NCI-H2029 (cell line): ENCODE measurements at regions not wholly inside any gene's neighbourhood (a gene's known extent, or its start where the extent isn't known, plus 50 kb on each side); places are given as distances from the start of the nearest gene placed in this dataset.
"Not testable (repeated sequence)": the region's sequence is repeated elsewhere in the genome, so short reads cannot be mapped to it uniquely, and the experiment has no call there.

Experiments
- DNase-seq: peaks from one replicate; lab custom pipeline; 2025; lab: John Stamatoyannopoulos, UW

DNA sequence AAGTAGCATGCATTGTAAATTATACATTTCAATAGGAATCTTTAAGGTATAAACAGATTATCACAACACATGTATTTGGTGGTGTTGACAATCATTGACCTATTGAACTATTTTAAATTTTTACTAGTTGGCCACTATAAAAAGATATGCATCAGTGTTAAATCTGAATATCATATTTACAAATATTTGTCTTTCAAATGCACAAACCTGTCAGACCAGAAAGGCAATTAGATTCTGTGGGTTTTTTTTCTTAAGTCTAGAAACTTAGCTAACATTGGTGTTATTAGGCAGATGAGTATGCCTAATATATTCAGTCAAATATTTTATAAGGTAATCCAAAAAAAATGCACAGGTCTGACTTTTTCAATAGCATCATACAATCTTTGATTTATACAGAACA lies 241.4 kb upstream of the DGKB start:
- DNase-seq = no peak

DNA sequence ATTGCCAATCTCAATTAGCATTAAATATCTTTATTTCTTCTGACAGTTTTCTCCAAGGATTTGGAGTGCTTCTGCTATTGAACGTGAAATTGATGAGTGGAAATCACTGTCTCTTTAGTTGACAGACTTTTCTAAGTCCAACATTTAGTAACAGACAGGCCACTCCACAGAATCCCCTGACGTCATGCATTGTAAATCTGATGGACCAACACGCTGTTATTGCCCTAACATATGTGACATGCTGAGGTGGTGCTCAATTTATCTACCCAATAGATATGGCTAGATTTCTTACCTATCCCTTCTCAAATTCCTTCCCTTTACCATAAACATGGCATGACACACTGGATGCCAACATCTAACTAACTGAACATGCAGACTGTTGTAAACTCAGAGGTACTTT lies 240.6 kb upstream of the DGKB start:
- no peak for DNase-seq

DNA sequence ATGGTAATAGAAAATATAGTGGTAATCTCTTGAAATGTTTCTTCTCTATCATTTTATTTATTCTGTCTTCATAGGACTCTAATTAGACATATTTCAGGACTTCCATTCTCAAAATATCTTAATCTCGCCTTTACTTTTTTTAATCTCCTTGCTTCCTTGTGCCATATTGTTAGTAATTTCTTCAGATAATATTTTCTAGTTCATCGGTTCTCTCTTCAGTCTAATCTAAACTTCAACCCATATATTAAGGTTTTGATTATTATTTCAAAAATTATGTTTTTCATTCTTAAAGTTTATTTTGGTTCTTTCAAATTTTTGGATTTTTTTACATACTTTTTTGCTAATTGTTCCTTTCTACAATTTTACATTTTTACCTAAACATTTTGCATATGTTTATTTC lies 237.9 kb upstream of the DGKB start:
- DNase-seq = no peak

DNA sequence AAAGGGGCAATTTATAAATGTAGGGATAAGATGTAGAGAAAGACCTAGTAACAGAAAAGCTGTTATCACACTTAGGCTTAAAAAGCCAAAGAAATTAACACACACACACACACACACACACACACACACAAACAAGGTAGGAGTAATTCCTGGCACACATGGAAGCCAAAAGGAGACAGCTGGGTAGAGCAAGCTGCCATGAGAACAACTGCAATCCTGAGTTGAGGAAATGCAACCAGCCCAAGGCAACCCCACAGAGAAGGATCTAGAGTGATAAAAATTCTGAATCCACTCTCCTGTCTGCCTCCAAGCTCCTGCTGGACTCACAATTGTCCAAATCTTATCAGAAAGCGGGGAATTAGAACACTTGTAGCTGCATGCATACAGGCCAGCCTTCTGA lies 229.1 kb upstream of the DGKB start:
- DNase-seq = no peak

DNA sequence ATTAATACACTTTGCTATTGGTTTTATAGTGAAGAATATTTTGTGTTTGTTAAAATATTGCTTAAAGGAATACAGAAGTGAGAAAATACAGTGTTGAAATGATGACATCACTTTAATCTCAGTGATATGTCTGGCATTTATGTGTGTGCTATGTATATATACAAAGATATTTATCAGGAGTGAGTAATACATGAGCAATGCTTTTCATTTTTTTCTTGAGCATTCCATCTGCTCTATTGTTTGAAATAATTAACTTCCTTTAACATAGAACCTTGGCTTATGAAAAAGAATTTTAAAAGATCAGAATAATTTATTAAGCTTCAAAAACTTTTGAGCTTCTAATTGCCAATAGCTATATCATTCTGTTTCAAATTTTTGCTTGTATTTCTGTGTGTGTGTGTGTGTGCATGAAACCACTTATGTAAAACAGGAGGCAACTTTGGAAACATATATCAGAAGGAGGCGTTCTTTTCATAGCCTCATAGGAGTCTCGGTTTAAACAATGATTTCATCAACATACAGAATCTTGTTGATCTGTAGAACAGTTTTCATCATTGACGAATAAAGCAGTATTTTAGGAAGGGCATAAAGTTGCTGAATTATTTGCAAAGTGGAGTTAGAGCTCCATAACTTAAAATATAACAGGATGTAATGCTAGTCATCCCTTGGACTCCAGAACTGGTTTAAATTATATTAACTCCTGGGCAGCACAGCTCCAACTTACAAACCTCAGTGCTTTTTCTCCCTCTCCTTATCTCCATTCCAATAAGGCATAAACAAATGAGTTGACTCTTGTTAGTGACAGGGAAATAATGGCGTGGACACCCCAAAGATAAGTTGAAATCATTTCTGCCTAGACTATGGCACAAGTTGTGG lies 228.4 kb upstream of the DGKB start:
- DNase-seq = no peak

DNA sequence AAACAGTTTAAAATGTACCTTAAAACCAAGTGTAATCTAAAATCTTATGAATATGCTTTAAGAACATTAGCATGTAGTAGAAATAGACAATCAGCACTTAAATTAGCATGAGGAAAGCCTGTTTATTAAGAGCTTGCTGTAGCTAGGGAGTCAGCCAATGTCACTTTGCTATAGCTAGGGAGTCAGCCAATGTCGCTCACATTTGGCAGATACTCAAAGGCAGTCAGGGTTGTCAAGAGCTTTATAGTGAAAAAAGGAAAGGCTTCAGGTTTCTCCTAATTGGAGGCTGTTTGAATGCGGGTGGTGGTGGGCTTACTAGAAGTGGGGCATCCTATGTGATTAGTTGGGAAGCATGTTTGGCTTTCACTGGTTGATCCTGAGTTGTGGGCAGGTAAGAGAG lies 226.2 kb upstream of the DGKB start:
- peak; percentile 78 for DNase-seq

DNA sequence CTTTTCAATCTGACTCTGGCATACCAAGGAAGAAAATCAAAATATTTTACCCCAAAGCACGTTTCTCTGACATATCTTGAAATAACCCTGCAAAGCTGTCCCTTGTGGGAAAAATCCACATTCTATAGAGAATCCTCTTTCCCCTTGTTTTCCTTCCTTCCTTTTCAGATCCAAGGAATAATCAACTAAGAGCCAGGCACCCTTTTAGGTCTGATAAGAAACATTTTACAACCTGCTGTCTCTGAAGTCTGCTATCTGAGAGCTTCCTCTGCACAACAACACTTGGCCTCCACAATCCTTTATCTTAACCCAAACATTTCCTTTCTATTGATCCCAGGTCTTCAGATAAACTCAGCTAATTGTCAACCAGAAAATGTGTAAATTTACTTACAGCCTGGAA lies 224.1 kb upstream of the DGKB start:
- DNase-seq = not testable (repeated sequence)

DNA sequence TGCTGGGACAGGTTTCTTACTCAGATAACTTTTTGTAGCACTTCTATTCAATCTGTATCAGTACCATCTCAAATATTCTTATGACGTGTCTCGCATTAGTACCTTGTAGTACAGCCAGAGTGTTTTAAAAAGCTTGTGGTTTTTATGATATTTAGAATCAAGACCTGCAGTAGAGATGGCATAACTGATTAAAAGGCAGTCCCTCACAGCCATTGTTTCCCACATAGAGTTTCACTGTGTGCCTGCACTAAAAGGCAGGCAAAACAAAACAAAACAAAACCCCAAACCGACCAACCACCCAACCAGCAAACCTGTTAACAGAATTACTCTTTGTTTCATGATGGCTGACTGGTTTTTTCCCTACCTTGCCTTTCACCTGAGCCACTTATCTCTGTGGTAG lies 221.3 kb upstream of the DGKB start:
- DNase-seq = no peak

DNA sequence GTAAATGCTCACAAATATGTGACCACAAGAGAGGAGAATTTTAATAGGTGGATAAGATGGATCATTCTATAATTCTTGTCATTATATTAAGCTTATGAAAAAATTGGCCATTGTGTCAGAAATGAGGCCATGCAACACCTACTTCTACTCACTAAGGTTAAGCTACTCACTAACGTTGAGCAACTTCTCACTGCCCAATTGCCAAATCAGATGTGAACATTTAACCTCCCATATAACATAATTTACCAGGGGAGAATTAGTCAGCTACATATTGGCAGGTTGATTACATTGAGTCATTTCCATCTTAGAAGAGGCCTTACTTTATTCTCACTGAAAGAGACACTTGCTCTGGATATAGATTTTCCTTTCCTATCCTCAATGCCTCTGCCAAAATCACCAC lies 211.2 kb upstream of the DGKB start:
- no peak for DNase-seq

DNA sequence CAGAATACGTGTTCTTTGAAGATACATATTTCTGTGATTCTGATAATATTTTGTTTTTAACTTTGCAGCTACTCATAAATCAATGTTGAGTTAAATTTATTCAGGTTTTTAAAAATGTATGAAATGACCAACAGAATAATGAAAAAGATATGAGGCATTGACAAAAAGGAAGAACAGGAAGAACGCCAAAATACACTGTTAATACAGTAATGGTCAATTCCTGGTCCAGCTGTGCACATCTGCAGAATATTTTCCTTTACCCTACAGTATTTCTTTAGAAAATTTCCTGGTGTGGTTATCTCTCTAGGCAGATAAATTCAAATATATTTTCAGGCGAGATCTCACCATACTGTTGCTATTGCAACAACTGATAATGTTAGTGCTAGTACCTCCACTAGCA lies 203.2 kb upstream of the DGKB start:
- no peak for DNase-seq

DNA sequence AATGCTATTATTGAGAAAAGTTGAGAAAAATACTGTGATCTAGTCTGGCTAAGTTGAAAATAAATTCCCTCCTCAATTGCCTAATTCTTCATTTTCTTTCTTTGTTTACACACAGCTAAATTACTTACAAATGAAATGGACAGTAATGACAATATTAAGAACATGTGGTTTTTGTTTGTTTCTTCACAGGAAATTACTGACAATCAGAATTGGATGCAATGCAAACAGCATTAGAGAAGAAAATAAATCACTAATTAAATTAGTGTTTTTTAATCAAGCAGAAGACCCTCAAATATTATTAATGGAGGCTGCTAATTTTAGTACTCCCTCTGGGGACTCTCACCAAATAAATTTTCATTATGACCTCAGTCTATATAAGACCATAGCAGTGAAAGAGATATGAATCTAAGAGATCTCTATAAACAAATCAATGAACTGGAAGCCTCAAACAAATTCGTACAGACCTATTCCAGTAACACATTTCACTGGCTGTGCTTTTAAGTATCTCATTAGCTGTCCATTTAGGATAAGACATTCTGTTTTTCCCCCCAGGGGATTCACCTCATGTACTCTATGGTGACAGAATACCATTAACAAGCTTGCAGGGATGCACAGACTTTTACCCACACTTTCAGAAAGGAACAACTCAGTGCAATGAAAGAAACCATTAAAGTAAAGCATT lies 202.0 kb upstream of the DGKB start:
- no peak for DNase-seq

DNA sequence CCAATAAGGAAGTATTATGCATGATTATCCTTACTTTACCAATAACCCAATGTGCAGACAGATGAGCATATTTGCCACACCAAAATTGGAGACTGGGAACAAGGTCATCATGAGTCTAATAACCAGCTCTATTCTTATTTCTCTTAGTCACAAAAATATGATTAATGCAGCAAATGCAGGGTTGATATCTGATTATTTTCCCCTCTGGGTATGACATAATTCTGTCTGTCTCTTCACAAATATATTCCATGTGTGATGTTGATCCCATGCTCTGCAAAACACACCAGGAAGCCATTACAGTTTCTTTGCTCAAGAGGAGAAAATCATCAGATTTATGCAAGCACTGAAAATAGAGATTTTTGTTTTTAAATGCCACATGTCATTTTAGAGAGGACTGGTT lies 196.5 kb upstream of the DGKB start:
- DNase-seq = no peak

DNA sequence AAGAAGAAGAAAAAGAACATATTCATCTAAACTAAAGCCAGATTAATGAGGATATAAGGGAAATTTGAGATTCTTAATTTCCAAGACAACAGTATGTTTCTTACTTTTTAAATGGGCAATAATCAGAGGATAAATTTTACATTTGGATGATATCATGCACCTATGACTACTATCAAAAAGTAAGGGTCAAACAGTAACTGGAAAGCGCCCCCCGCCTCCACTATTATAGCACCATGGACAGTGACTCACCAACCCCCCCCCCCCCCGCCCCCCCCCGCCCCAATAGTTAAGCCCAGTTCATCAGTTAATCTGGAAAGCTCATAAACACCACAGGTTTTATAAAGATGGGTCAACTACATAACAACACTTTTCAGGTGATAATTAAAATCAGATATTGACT lies 194.3 kb upstream of the DGKB start:
- DNase-seq = no peak

DNA sequence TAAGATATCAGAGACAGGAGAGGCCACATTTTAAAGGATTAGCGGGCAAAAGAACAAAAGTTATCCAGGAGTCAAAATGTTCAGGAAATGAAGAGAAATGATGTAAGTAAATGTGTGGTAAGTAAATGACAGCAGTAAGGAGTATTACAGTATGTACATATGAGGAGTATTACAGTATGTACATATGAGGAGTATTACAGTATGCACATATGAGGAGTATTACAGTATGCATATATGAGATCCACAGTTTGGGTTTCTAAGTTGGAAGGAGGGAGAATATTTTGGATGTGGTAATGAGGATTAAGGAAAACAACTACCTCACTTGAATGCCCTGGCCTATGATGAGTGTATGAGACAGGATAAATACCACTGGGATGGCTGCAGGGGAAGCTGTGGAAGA lies 192.4 kb upstream of the DGKB start:
- no peak for DNase-seq

DNA sequence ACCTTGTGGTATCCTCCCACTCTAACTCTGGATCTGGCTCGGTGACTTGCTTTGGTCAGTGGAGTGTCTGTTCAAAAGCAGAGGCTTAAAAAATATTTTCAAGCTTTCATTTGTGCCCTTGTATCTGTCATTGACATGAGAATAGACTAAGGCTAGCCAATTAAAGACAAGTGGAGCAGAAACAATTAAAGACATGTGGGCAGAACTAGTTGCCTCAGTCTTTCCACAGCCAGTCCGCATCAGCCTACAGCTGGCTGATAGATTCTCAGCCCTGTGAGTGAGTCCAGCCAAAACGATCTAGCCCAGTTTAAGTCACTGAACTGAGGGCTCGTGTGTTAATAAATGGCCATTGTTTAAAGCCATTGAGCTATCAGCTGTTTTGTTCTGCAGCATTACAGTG lies 185.2 kb upstream of the DGKB start:
- DNase-seq = no peak

DNA sequence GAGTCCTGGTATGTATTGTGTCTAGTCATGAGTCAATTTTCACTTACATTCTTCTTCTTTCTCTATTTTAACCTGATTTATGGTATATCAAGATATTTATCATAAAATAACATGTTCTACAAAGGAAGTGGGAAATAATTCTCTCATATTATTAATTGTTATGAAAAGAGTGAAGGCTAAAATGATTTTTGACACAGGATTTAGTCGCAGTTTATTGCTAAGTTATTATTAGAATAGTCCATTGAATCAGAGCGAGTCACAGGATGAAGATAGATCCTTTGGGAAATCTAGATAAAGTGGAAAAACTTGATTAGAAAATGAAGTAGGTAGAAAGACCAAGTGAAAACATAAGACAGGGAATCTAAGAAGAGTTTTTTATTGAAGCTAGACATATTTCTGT lies 184.3 kb upstream of the DGKB start:
- DNase-seq = no peak

DNA sequence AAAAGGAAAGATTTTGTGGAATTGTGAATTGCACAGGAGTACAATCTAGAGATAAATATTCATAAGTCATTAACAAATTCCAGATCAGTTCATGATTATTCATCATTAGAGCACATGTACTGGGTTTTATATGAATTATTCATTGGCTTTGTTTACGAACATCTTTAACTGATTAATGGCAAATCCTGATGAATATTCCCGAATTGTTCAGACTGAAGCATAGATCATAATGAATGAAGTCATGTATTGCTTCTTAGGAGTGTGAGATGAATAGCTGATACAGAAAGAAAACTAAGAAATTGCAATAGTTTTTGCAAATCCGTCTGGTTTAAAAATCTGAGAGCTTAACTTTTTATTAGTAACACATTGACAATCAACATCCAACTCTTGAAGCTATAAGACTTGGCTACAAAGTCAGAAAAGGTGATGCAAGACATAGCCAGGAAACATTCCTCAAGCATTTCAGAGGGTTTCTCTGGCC lies 183.6 kb upstream of the DGKB start:
- DNase-seq = no peak

DNA sequence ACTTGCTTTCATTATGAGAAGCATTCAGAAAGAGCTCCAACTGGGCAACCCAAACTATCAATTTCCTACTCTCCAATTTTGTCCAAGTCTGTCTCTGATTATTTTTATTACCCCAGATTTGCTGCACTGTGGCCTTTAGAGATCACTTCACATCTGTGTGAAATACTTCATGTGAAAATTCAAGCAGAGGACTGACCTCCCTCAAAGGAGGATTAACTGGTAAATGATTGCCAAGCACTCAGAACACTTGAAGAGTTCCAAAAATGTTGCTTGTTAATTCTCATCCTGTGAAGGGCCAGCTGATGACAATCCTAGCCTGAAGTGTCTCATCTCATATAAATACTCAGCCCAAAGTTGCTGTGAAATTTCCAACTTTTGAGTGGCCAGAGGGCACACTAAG lies 182.8 kb upstream of the DGKB start:
- no peak for DNase-seq

DNA sequence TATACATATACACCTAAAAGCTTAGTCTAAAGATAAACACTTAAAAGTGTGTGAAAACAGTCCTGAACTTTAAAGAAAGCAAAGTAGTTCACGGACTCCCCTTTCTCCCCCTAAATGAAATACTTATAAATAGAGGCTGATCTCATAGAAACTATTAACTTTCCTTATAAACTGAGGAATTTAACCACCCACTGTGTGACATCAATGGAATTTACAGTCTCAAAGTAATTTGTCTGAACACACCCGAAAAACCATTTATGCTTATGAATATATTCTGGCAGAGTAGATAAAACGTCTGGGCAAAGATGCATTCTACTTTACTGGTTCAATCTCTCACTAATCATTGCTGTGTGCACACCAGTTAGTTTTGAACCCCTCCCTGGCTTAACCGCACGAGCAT lies 181.8 kb upstream of the DGKB start:
- no peak for DNase-seq

DNA sequence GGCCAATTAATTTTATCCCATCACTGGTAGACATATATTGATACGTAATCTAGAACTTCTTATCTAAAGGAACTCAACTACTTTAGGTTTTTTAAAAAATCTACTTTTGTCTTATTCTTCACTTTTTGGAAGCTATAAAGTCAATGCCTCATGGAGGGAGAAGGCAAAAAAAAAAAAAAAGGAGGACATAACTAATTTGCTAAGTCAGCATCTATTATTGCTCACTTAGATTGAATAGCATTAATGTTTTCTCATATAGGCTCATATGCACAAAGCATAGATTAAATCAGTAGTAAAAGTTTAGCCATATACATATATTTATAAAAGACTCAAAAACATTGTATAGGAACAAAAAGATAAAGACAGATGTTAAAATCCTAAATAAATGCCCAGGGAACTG lies 179.3 kb upstream of the DGKB start:
- no peak for DNase-seq

DNA sequence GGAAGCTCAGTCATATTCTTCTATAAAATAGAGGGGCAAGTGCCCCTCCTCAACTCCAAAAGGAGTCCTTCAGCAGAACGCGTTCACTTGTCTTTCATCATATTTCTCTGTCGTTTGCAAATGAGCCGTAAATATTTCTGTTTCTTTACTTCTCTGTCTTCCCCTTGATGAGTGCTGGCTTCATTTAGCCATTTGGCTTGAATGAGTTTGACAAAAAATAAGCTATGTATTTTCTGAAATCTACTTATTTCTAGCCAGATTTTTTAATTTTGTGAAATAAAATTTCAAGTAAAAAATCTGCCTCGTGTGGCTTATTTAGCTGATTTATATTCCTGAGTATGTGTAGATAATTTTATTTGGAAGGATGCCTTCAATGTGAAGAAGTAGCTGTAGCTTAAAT lies 170.8 kb upstream of the DGKB start:
- DNase-seq = no peak

DNA sequence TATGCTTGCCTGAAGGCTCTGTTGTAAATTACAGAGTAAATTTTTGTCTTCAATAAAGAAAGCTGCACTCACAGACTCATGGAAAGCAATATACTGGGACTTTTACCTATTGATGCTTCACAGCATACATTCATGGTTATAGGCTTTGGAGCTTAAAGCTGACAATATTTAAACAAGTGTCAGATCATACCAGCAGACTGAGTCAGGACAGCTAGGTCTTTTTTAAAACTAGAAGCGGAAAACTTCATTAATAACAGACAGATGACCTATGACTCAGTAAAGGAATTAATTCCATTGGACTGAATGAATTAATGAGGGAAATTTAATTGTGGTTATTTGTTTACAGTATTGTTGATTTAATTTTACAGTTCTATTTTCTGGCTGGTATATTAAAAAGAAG lies 165.8 kb upstream of the DGKB start:
- DNase-seq = no peak

DNA sequence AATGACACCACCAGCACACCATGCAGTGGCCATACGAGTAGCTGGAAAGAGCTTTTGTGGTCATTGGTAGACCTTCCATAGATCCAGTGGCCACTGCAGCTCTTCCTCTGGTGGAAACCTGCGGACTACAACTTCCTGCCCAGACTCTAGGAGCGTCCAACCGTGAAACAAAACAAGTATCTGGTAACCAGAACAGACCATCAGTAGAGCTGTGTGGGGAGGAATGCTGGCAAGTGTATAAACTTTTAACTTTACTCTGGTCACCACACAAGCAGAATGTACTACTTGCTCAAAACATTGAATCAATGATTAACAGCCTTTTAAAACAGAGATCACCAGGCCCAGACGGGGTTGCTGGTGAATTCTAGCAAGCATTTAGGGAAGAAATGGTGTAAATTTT lies 154.7 kb upstream of the DGKB start:
- no peak for DNase-seq

DNA sequence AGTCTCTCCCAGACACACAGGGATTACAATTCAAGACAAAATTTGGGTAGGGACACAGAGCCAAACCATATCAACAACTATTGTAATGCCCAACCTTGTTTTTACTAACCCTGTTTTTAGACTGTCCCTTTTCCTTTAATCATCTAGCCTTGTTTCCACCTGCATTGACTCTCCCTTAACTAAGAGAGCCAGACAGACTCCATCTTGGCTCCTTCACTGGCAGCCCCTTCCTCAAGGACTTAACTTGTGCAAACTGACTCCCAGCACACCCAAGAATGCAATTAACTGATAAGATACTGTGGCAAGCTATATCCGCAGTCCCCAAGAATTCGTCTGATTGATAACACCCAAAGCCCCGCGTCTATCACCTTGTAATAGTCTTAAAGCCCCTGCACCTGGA lies 151.8 kb upstream of the DGKB start:
- not testable (repeated sequence) for DNase-seq
